HepG2 (cell line): ENCODE measurements at regions not wholly inside any gene's neighbourhood (a gene's known extent, or its start where the extent isn't known, plus 50 kb on each side); places are given as distances from the start of the nearest gene placed in this dataset.

Experiments used
- EP300 ChIP-seq, 3 experiments: sonication (generic) in 1 of 3; formaldehyde crosslinking in 1 of 3; IDR thresholded peaks; 2 replicates each; pipeline versions ENCODE4 v1.5.1 to v1.6.1; 2011 to 2020; ENCODE audit warnings: low read depth in 2 of 3, low read length in 2 of 3, borderline replicate concordance in 1 of 3, improper control_type of control experiment in 1 of 3, mild to moderate bottlenecking in 1 of 3, missing genetic modification reagents in 1 of 3, moderate library complexity in 1 of 3
- HMG20B ChIP-seq: conservative IDR thresholded peaks from 2 replicates; pipeline ENCODE4 v1.6.1; 2016; ENCODE audit warnings: missing genetic modification reagents, missing compliant biosample characterization
- KLF13 ChIP-seq: sonication (generic); formaldehyde crosslinking; IDR thresholded peaks from 2 replicates; pipeline ENCODE4 v1.4.0; 2020; ENCODE audit warnings: mild to moderate bottlenecking, missing genetic modification reagents
- MIER3 ChIP-seq: IDR thresholded peaks from 2 replicates; pipeline ENCODE4 v1.6.1; 2016; ENCODE audit warnings: missing compliant biosample characterization, borderline replicate concordance
- NFKB2 ChIP-seq: sonication (generic); formaldehyde crosslinking; IDR thresholded peaks from 2 replicates; pipeline ENCODE4 v1.4.0; 2020; ENCODE audit warnings: missing genetic modification reagents, borderline replicate concordance
- TCF7 ChIP-seq: sonication (generic); IDR thresholded peaks from 2 replicates; pipeline ENCODE4 v1.6.1; 2016; ENCODE audit warnings: antibody characterized with exemption, low read depth
- ZNF841 ChIP-seq: sonication (generic); formaldehyde crosslinking; IDR thresholded peaks from 2 replicates; pipeline ENCODE4 v1.8.1; 2023; ENCODE audit warnings: missing genetic modification reagents, borderline replicate concordance
- TF ChIP-seq, protein P1 (sequence below): sonication (generic); formaldehyde crosslinking; IDR thresholded peaks from 2 replicates; pipeline ENCODE4 v1.5.0; 2020; ENCODE audit warnings: mild to moderate bottlenecking, missing genetic modification reagents, moderate library complexity

DNA sequence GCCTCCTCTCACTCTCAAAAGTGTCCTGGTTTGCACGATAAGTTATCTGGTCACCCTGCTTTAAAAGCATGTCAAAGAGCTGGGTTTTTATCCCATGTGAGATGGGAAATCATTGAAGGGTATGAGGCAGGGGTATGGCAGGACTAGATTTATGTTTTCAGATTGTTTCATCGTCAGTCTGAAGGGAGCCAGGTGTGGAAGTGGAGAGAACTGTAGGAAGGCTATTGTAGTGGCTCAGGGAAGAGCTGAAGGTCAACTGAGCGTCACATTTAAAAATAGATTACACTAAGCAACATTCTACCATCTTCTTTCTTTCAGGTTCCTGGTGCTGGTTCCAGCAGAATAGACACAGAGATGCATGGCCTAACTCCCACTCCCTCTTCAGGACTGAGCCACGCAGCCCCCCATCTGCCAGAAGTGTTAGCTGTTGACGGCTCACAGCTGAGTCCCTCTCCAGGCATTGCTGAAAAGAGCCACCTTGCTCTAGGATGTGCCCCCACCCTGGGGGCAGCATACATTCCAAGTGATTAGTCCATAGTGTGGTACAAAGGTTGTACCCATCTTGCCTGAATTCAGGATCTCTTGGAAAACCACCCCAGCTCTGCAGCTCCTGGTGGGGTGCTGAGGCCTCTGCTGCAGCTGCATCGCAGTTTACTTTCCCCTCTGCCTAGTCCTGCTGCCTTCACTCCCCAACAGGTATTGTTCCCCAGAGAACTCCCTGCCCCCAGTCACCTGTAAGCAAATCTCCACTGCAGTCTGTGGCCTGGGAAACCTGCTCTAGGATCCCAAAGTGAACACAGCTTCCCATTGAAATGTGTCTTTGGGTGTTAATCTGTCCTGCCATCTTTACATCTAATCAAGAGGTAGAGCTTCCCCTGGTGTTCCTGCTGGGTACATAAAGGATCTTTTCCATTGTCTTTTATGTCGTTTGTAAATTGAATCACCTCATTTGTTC lies 79.5 kb upstream of the KLF7 start:
- TF ChIP-seq HMG20B (CRISPR knock-in tag): no peak
- no peak for TF ChIP-seq ZNF841 (CRISPR knock-in tag)
- TF ChIP-seq KLF13 (CRISPR knock-in tag): no peak
- TF ChIP-seq, protein P1, sequence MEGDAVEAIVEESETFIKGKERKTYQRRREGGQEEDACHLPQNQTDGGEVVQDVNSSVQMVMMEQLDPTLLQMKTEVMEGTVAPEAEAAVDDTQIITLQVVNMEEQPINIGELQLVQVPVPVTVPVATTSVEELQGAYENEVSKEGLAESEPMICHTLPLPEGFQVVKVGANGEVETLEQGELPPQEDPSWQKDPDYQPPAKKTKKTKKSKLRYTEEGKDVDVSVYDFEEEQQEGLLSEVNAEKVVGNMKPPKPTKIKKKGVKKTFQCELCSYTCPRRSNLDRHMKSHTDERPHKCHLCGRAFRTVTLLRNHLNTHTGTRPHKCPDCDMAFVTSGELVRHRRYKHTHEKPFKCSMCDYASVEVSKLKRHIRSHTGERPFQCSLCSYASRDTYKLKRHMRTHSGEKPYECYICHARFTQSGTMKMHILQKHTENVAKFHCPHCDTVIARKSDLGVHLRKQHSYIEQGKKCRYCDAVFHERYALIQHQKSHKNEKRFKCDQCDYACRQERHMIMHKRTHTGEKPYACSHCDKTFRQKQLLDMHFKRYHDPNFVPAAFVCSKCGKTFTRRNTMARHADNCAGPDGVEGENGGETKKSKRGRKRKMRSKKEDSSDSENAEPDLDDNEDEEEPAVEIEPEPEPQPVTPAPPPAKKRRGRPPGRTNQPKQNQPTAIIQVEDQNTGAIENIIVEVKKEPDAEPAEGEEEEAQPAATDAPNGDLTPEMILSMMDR (CRISPR knock-in tag): no peak
- TF ChIP-seq MIER3 (CRISPR knock-in tag): no peak
- no peak for TF ChIP-seq NFKB2 (CRISPR knock-in tag)
- TF ChIP-seq EP300 (IDR thresholded peaks at IDR 0.05; ENCODE audit: low read depth in 2 of 2, low read length in 2 of 2): no peak
- no peak for TF ChIP-seq EP300 (CRISPR knock-in tag; IDR thresholded peaks at IDR 0.05; ENCODE audit: borderline replicate concordance)
- TF ChIP-seq TCF7: no peak
